ENCODE measurements at regions not wholly inside any gene's neighbourhood (a gene's known extent, or its start where the extent isn't known, plus 50 kb on each side); places are given as distances from the start of the nearest gene placed in this dataset.
"Not testable (repeated sequence)": the region's sequence is repeated elsewhere in the genome, so short reads cannot be mapped to it uniquely, and the experiment has no call there.

GRCh38 chr1:207256869-207257268 is 64.6 kb upstream of the CD55 start:
- no peak for TF ChIP-seq CTCF (IDR thresholded peaks at IDR 0.05; ENCODE audit: insufficient read depth, low read depth, low read length, missing control alignments)
- no peak for DNase-seq (ENCODE audit: low read depth)
- H3K4me3 ChIP-seq (ENCODE audit: low read depth, low read length) = no peak overlapping the region

- TF ChIP-seq CTCF (IDR thresholded peaks at IDR 0.05; ENCODE audit: insufficient read depth, low read depth, low read length, missing control alignments) = peak; percentile 4
Observed at GRCh38 chr1:207259391-207259790, 62.1 kb upstream of the CD55 start.

GRCh38 chr1:207261971-207262370 is 59.5 kb upstream of the CD55 start:
- no peak overlapping the region for H3K4me3 ChIP-seq (ENCODE audit: low read depth, low read length)
- no peak for DNase-seq (ENCODE audit: low read depth)
- TF ChIP-seq CTCF (IDR thresholded peaks at IDR 0.05; ENCODE audit: insufficient read depth, low read depth, low read length, missing control alignments) = no peak

More at GRCh38 chr1:207259391-207259790, 62.1 kb upstream of the CD55 start:
- H3K4me3 ChIP-seq (ENCODE audit: low read depth, low read length) = no peak overlapping the region
- DNase-seq (ENCODE audit: low read depth) = peak; percentile 3

GRCh38 chr1:207262891-207263290 is 58.6 kb upstream of the CD55 start:
- not testable (repeated sequence) for H3K4me3 ChIP-seq (ENCODE audit: low read depth, low read length); DNase-seq (ENCODE audit: low read depth)

GRCh38 chr1:207264663-207265252 is 56.7 kb upstream of the CD55 start:
- DNase-seq (ENCODE audit: low read depth) = no peak
- TF ChIP-seq CTCF (IDR thresholded peaks at IDR 0.05; ENCODE audit: insufficient read depth, low read depth, low read length, missing control alignments) = no peak

GRCh38 chr1:207268337-207268736 is 53.1 kb upstream of the CD55 start:
- DNase-seq (ENCODE audit: low read depth) = no peak
- H3K4me3 ChIP-seq (ENCODE audit: low read depth, low read length) = no peak overlapping the region
- TF ChIP-seq CTCF (IDR thresholded peaks at IDR 0.05; ENCODE audit: insufficient read depth, low read depth, low read length, missing control alignments) = no peak

More at GRCh38 chr1:207264663-207265252, 56.7 kb upstream of the CD55 start:
- H3K4me3 ChIP-seq (ENCODE audit: low read depth, low read length) = no peak overlapping the region

GRCh38 chr1:207268753-207269511 is 52.5 kb upstream of the CD55 start:
- no peak for DNase-seq (ENCODE audit: low read depth)
- H3K4me3 ChIP-seq (ENCODE audit: low read depth, low read length) = no peak overlapping the region
- TF ChIP-seq CTCF (IDR thresholded peaks at IDR 0.05; ENCODE audit: insufficient read depth, low read depth, low read length, missing control alignments) = no peak

All from GM12865 (cell line).